ENCODE measurements at regions not wholly inside any gene's neighbourhood (a gene's known extent, or its start where the extent isn't known, plus 50 kb on each side); places are given as distances from the start of the nearest gene placed in this dataset.

DNA sequence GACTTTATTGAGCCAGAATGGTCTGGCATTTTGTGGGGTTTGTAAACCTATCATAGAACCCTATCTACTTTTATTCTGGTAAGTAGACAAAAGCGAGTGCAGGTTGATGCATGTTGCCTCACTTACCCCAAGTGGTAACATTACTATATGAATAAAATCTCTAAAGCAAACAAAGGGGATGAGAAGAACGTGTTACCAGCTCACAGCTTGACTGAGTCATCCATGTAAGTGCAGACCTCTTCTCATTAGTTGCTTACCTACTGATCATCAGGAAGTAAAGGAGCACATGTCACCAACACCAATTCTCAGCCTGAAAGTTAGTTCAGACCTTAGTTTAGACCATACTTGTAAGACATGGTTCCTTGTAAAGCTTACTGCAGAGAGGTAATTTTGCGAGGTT lies 1328.3 kb downstream of the C4orf33 start:
- no peaks in the 10 kb centered on the region for H3K4me1 ChIP-seq (ENCODE audit: control insufficient read depth, insufficient read depth, low read length)
- no peak overlapping the region for H3K27ac ChIP-seq (ENCODE audit: extremely low read depth, low read depth, low read length)
- TF ChIP-seq ZNF837 (tag by site-specific recombination; IDR thresholded peaks at IDR 0.05): no peak
- TF ChIP-seq, protein P1, sequence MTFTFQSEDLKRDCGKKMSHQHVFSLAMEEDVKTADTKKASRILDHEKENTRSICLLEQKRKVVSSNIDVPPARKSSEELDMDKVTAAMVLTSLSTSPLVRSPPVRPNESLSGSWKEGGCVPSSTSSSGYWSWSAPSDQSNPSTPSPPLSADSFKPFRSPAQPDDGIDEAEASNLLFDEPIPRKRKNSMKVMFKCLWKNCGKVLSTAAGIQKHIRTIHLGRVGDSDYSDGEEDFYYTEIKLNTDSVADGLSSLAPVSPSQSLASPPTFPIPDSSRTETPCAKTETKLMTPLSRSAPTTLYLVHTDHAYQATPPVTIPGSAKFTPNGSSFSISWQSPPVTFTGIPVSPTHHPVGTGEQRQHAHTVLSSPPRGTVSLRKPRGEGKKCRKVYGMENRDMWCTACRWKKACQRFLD (tag by site-specific recombination; IDR thresholded peaks at IDR 0.05): no peak
- no peak for TF ChIP-seq ZNF423 (tag by site-specific recombination; IDR thresholded peaks at IDR 0.05)
- no peak for TF ChIP-seq ZNF133 (tag by site-specific recombination; IDR thresholded peaks at IDR 0.05)
- TF ChIP-seq, protein P2, sequence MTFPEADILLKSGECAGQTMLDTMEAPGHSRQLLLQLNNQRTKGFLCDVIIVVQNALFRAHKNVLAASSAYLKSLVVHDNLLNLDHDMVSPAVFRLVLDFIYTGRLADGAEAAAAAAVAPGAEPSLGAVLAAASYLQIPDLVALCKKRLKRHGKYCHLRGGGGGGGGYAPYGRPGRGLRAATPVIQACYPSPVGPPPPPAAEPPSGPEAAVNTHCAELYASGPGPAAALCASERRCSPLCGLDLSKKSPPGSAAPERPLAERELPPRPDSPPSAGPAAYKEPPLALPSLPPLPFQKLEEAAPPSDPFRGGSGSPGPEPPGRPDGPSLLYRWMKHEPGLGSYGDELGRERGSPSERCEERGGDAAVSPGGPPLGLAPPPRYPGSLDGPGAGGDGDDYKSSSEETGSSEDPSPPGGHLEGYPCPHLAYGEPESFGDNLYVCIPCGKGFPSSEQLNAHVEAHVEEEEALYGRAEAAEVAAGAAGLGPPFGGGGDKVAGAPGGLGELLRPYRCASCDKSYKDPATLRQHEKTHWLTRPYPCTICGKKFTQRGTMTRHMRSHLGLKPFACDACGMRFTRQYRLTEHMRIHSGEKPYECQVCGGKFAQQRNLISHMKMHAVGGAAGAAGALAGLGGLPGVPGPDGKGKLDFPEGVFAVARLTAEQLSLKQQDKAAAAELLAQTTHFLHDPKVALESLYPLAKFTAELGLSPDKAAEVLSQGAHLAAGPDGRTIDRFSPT (tag by site-specific recombination; IDR thresholded peaks at IDR 0.05): no peak
- TF ChIP-seq, protein P3, sequence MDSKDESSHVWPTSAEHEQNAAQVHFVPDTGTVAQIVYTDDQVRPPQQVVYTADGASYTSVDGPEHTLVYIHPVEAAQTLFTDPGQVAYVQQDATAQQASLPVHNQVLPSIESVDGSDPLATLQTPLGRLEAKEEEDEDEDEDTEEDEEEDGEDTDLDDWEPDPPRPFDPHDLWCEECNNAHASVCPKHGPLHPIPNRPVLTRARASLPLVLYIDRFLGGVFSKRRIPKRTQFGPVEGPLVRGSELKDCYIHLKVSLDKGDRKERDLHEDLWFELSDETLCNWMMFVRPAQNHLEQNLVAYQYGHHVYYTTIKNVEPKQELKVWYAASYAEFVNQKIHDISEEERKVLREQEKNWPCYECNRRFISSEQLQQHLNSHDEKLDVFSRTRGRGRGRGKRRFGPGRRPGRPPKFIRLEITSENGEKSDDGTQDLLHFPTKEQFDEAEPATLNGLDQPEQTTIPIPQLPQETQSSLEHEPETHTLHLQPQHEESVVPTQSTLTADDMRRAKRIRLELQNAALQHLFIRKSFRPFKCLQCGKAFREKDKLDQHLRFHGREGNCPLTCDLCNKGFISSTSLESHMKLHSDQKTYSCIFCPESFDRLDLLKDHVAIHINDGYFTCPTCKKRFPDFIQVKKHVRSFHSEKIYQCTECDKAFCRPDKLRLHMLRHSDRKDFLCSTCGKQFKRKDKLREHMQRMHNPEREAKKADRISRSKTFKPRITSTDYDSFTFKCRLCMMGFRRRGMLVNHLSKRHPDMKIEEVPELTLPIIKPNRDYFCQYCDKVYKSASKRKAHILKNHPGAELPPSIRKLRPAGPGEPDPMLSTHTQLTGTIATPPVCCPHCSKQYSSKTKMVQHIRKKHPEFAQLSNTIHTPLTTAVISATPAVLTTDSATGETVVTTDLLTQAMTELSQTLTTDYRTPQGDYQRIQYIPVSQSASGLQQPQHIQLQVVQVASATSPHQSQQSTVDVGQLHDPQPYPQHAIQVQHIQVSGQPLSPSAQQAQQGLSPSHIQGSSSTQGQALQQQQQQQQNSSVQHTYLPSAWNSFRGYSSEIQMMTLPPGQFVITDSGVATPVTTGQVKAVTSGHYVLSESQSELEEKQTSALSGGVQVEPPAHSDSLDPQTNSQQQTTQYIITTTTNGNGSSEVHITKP (tag by site-specific recombination; IDR thresholded peaks at IDR 0.05): no peak
- no peak for TF ChIP-seq ZBTB17 (tag by site-specific recombination; IDR thresholded peaks at IDR 0.05)
- no peak for TF ChIP-seq FEZF1 (tag by site-specific recombination; IDR thresholded peaks at IDR 0.05)
- TF ChIP-seq SALL2 (tag by site-specific recombination; IDR thresholded peaks at IDR 0.05; ENCODE audit: borderline replicate concordance): no peak
- ChIA-PET CTCF (no interaction called here), POLR2A (no interaction called here)
- no peak overlapping the region for H3K4me3 ChIP-seq (ENCODE audit: low read depth, low read length)
- H3K9me3 ChIP-seq (ENCODE audit: control insufficient read depth, insufficient read depth, low read depth, low read length): no peaks in the 10 kb centered on the region
- H3K36me3 ChIP-seq (ENCODE audit: control insufficient read depth in 2 of 2, insufficient read depth in 1 of 2, low read length in 2 of 2): no peaks in the 10 kb centered on the region

DNA sequence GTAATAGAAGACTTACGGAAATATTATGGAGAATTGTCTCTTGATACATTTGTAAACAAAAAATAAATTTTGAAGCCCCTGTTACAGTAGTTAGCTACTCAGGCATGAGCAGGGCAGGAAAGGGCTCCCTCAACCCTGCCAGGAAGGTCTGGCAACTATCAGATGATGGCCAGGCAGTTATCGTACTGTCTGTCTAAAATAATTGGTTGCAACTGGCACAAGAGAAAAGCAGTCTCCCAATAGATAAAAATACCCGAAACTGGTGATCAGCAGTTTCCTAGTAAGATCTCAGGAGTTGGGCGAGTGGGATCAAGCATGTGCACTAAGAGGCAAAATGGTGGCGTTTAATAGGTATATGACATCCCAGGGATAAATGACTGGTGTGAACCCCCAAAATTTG lies 1336.3 kb downstream of the C4orf33 start:
- TF ChIP-seq, protein P4, sequence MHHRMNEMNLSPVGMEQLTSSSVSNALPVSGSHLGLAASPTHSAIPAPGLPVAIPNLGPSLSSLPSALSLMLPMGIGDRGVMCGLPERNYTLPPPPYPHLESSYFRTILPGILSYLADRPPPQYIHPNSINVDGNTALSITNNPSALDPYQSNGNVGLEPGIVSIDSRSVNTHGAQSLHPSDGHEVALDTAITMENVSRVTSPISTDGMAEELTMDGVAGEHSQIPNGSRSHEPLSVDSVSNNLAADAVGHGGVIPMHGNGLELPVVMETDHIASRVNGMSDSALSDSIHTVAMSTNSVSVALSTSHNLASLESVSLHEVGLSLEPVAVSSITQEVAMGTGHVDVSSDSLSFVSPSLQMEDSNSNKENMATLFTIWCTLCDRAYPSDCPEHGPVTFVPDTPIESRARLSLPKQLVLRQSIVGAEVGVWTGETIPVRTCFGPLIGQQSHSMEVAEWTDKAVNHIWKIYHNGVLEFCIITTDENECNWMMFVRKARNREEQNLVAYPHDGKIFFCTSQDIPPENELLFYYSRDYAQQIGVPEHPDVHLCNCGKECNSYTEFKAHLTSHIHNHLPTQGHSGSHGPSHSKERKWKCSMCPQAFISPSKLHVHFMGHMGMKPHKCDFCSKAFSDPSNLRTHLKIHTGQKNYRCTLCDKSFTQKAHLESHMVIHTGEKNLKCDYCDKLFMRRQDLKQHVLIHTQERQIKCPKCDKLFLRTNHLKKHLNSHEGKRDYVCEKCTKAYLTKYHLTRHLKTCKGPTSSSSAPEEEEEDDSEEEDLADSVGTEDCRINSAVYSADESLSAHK (tag by site-specific recombination; IDR thresholded peaks at IDR 0.05): no peak
- TF ChIP-seq, protein P5, sequence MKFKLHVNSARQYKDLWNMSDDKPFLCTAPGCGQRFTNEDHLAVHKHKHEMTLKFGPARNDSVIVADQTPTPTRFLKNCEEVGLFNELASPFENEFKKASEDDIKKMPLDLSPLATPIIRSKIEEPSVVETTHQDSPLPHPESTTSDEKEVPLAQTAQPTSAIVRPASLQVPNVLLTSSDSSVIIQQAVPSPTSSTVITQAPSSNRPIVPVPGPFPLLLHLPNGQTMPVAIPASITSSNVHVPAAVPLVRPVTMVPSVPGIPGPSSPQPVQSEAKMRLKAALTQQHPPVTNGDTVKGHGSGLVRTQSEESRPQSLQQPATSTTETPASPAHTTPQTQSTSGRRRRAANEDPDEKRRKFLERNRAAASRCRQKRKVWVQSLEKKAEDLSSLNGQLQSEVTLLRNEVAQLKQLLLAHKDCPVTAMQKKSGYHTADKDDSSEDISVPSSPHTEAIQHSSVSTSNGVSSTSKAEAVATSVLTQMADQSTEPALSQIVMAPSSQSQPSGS (tag by site-specific recombination; IDR thresholded peaks at IDR 0.05; ENCODE audit: low read depth): no peak
- TF ChIP-seq ZNF324 (tag by site-specific recombination; IDR thresholded peaks at IDR 0.05) (no peak), ZNF292 (tag by site-specific recombination; IDR thresholded peaks at IDR 0.05; ENCODE audit: borderline replicate concordance, low read depth) (no peak), ZNF239 (tag by site-specific recombination; IDR thresholded peaks at IDR 0.05) (no peak), BCL11B (tag by site-specific recombination; IDR thresholded peaks at IDR 0.05; ENCODE audit: low read depth) (no peak), ZNF366 (tag by site-specific recombination; conservative IDR thresholded peaks at IDR 0.05) (no peak), ZNF623 (tag by site-specific recombination; IDR thresholded peaks at IDR 0.05) (no peak), TCF7L2 (IDR thresholded peaks at IDR 0.05; ENCODE audit: borderline replicate concordance, low read depth, low read length) (no peak), ZNF132 (tag by site-specific recombination; IDR thresholded peaks at IDR 0.05; ENCODE audit: borderline replicate concordance) (no peak), ZNF266 (tag by site-specific recombination; IDR thresholded peaks at IDR 0.05; ENCODE audit: low read depth) (no peak)
- TF ChIP-seq, protein P6, sequence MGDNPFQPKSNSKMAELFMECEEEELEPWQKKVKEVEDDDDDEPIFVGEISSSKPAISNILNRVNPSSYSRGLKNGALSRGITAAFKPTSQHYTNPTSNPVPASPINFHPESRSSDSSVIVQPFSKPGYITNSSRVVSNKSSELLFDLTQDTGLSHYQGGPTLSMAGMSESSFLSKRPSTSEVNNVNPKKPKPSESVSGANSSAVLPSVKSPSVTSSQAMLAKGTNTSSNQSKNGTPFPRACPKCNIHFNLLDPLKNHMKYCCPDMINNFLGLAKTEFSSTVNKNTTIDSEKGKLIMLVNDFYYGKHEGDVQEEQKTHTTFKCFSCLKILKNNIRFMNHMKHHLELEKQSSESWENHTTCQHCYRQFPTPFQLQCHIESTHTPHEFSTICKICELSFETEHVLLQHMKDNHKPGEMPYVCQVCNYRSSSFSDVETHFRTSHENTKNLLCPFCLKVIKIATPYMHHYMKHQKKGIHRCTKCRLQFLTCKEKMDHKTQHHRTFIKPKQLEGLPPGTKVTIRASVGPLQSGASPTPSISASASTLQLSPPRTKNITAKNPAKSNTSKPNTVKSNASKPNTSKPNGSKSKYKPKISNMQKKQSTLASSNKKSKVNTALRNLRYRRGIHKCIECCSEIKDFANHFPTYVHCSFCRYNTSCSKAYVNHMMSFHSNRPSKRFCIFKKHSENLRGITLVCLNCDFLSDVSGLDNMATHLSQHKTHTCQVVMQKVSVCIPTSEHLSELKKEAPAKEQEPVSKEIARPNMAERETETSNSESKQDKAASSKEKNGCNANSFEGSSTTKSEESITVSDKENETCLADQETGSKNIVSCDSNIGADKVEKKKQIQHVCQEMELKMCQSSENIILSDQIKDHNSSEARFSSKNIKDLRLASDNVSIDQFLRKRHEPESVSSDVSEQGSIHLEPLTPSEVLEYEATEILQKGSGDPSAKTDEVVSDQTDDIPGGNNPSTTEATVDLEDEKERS (tag by site-specific recombination; IDR thresholded peaks at IDR 0.05): no peak
- ChIA-PET CTCF (no interaction called here), POLR2A (no interaction called here)

More for the DNA sequence above, 1336.3 kb downstream of the C4orf33 start:
- Histone ChIP-seq H3K27ac (ENCODE audit: extremely low read depth, low read depth, low read length) (no peak overlapping the region), H3K9me3 (ENCODE audit: control insufficient read depth, insufficient read depth, low read depth, low read length) (no peaks in the 10 kb centered on the region), H3K4me1 (ENCODE audit: control insufficient read depth, insufficient read depth, low read length) (no peaks in the 10 kb centered on the region), H3K36me3 (ENCODE audit: control insufficient read depth in 2 of 2, insufficient read depth in 1 of 2, low read length in 2 of 2) (no peaks in the 10 kb centered on the region), H3K4me3 (ENCODE audit: low read depth, low read length) (no peak overlapping the region)

All from HEK293 (cell line).